Upper lobe of left lung (tissue), 4 donors: ENCODE measurements at regions not wholly inside any gene's neighbourhood (a gene's known extent, or its start where the extent isn't known, plus 50 kb on each side); places are given as distances from the start of the nearest gene placed in this dataset.

Experiments
- EP300 ChIP-seq, 4 donors: sonication (generic); formaldehyde crosslinking; IDR thresholded peaks; one replicate each; pipeline ENCODE4 v1.5.1; 2017; ENCODE audit warnings: antibody characterized with exemption in 4 of 4, control low read depth in 2 of 4
- POLR2A ChIP-seq, 4 donors: fragments of 450-650 bp; IDR thresholded peaks; one replicate each; pipeline ENCODE4 v1.5.1; 2016 to 2017; ENCODE audit warnings: antibody characterized with exemption in 4 of 4, mild to moderate bottlenecking in 2 of 4
- POLR2AphosphoS5 ChIP-seq, 2 donors: sonication (generic); formaldehyde crosslinking; IDR thresholded peaks; one replicate each; pipeline ENCODE4 v1.5.1; 2017; ENCODE audit warnings: antibody characterized with exemption in 2 of 2
- TF ChIP-seq, protein P1 (sequence below), 6 experiments: fragments of 450-650 bp in 4 of 6; fragments of 200-600 bp in 2 of 6; sonication (generic) in 2 of 6; IDR thresholded peaks; one replicate each; pipeline ENCODE4 v1.5.1; 2016 to 2019; ENCODE audit warnings: antibody characterized with exemption in 6 of 6

DNA sequence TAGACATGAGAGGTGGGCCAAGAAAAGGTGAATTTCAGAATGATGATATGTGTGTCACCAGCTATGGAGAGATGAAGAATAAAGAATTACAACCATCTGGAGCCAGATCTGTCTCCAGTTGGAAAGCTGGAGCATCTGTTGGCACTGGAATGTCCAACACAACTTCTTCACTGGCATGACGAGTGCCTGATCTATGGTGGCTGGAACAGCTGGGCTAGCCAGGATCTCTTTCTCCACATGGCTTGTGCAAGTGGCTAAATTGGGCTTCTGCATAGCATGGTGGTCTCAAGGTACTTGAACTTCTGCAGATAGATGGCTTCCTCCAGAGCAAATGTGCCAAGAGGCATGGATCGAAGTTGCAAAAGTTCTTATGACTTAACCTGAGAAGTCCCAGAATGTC, 256.1 kb upstream of the NCAM1 start:
- TF ChIP-seq, protein P1, sequence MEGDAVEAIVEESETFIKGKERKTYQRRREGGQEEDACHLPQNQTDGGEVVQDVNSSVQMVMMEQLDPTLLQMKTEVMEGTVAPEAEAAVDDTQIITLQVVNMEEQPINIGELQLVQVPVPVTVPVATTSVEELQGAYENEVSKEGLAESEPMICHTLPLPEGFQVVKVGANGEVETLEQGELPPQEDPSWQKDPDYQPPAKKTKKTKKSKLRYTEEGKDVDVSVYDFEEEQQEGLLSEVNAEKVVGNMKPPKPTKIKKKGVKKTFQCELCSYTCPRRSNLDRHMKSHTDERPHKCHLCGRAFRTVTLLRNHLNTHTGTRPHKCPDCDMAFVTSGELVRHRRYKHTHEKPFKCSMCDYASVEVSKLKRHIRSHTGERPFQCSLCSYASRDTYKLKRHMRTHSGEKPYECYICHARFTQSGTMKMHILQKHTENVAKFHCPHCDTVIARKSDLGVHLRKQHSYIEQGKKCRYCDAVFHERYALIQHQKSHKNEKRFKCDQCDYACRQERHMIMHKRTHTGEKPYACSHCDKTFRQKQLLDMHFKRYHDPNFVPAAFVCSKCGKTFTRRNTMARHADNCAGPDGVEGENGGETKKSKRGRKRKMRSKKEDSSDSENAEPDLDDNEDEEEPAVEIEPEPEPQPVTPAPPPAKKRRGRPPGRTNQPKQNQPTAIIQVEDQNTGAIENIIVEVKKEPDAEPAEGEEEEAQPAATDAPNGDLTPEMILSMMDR (IDR thresholded peaks at IDR 0.05), result no peak
- no peak for TF ChIP-seq POLR2A (IDR thresholded peaks at IDR 0.05)
- no peak for TF ChIP-seq POLR2AphosphoS5 (IDR thresholded peaks at IDR 0.05)
- TF ChIP-seq EP300 (IDR thresholded peaks at IDR 0.05), result no peak
